Adrenal gland (tissue), 9 donors: ENCODE measurements at regions not wholly inside any gene's neighbourhood (a gene's known extent, or its start where the extent isn't known, plus 50 kb on each side); places are given as distances from the start of the nearest gene placed in this dataset.

Experiments used
- DNase-seq, 7 donors: peaks; one replicate each; pipeline ENCODE4 v3.0.0-alpha.2; 2019 to 2020
- H3K27ac ChIP-seq, 5 donors: fragments of 200-600 bp; sonication (generic) in 4 of 5; 1 replicate in 3 of 5; 2 replicates in 2 of 5; pipeline versions ENCODE4 v1.5.1 to v1.8.0; 2016 to 2020; ENCODE audit warnings: mild to moderate bottlenecking in 1 of 5
- H3K27me3 ChIP-seq: fragments of 200-600 bp; 2 replicates; pipeline ENCODE4 v1.8.0; 2021
- H3K36me3 ChIP-seq, 2 donors: fragments of 200-600 bp; replicated peaks in 1 of 2; 1 replicate in 1 of 2; 2 replicates in 1 of 2; pipeline versions ENCODE4 v1.5.1 to v1.8.0; 2018 to 2022
- H3K4me1 ChIP-seq, 2 donors: fragments of 200-600 bp; replicated peaks in 1 of 2; 1 replicate in 1 of 2; 2 replicates in 1 of 2; pipeline versions ENCODE4 v1.5.1 to v1.8.0; 2018 to 2021
- H3K4me3 ChIP-seq, 4 donors: fragments of 200-600 bp; sonication (generic) in 3 of 4; one replicate each; pipeline ENCODE4 v1.5.1; 2016 to 2018
- H3K9me3 ChIP-seq, 3 donors: fragments of 200-600 bp; sonication (generic) in 1 of 3; replicated peaks in 1 of 3; 1 replicate in 2 of 3; 2 replicates in 1 of 3; pipeline versions ENCODE4 v1.5.1 to v1.8.0; 2016 to 2021
- POLR2A ChIP-seq, 2 donors: fragments of 450-650 bp; IDR thresholded peaks; one replicate each; pipeline ENCODE4 v1.6.1; 2017; ENCODE audit warnings: antibody characterized with exemption in 2 of 2, mild to moderate bottlenecking in 2 of 2, moderate library complexity in 1 of 2
- WGBS, 4 donors: extraction: QIAGEN DNeasy Blood & Tissue Kit in 2 of 4; methylation state at CpG; one replicate each; pipeline versions ENCODE4 v1.1.5 to v1.1.7; 2013 to 2017; 5-methylcytosine and 5-hydroxymethylcytosine counted together
- intact Hi-C, 2 donors: fragments of 100-400 bp; cut with DNase I; formaldehyde crosslinking; loops; one replicate each; pipeline versions ENCODE4 v1.14.1 to v1.15.0; 2022 to 2023
- TF ChIP-seq, protein P1 (sequence below), 6 experiments: fragments of 450-650 bp in 4 of 6; fragments of 200-600 bp in 2 of 6; sonication (generic) in 1 of 6; IDR thresholded peaks; 1 replicate in 5 of 6; 2 replicates in 1 of 6; pipeline versions ENCODE4 v1.5.1 to v1.8.0; 2016 to 2021; ENCODE audit warnings: antibody characterized with exemption in 6 of 6, mild to moderate bottlenecking in 2 of 6, moderate library complexity in 1 of 6
- donor health status: healthy with polysubstance abuse.
- donor health status: Bipolar disorder and iron deficiency.
- donor health status: DM: yes; HTN: yes; CAD: no.
- donor health status: DM: no; HTN: no; CAD: no.
- donor health status: DM: no; HTN: no; CAD: no.

DNA sequence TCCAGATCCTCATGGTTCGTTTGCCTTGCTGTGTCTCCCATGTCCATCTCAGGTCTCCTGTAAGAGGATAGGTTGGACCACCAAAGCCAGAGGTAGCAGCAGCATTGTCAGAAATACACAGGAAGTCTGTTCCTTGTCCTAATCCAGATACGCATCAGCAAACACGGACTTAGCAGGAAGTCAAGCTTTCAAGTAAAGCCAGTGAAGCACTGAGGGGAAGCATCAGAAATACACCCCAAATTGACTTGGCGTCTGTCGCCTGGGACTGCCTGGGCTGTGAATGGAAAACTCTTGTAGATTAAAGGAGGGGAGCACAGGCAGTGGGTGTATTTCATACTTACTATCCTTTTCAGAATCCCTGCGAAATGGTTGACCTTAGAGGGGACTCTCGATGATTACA lies 171.3 kb downstream of the PSAT1 start:
- Histone ChIP-seq H3K27ac (no peak overlapping the region), H3K4me3 (no peak overlapping the region), H3K36me3 (no peaks in the 10 kb centered on the region), H3K4me1 (no peaks in the 10 kb centered on the region), H3K27me3 (no peaks in the 10 kb centered on the region), H3K9me3 (no peaks in the 10 kb centered on the region)
- WGBS, 4 donors, result 60 to 67% (median 64%) methylated on average over 7 of the region's 7 CpGs
- no peak for DNase-seq
- intact Hi-C loops, result no loop called here
- TF ChIP-seq POLR2A (IDR thresholded peaks at IDR 0.05), result no peak
- TF ChIP-seq, protein P1, sequence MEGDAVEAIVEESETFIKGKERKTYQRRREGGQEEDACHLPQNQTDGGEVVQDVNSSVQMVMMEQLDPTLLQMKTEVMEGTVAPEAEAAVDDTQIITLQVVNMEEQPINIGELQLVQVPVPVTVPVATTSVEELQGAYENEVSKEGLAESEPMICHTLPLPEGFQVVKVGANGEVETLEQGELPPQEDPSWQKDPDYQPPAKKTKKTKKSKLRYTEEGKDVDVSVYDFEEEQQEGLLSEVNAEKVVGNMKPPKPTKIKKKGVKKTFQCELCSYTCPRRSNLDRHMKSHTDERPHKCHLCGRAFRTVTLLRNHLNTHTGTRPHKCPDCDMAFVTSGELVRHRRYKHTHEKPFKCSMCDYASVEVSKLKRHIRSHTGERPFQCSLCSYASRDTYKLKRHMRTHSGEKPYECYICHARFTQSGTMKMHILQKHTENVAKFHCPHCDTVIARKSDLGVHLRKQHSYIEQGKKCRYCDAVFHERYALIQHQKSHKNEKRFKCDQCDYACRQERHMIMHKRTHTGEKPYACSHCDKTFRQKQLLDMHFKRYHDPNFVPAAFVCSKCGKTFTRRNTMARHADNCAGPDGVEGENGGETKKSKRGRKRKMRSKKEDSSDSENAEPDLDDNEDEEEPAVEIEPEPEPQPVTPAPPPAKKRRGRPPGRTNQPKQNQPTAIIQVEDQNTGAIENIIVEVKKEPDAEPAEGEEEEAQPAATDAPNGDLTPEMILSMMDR (IDR thresholded peaks at IDR 0.05), result no peak

DNA sequence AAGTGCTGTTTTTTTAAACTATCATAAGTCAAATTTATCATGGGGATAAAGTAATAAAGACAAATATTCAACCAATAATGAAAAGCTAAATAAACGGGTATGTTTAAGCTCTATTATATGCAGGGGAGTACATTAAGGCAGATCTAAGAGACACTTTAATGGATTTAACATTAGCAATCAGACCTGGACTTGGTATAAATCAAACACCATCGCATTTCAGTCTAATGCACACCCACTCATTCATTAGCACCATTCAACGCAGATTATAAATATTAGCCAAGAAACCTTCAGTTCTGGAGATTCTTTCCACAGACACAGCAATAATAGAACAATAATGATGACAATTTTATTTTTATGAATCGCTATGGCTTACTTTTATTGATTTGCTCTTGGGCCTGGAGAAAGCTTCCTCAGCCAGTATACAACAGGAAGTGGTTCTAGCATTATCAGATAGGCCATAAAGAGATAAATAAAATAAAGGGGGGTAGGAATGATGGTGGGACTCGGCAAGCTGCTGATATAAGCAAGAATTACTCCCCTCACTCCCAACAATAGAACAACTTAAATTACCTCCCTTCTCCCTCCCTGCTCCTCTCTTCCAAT lies 172.2 kb downstream of the PSAT1 start:
- TF ChIP-seq, protein P1 (IDR thresholded peaks at IDR 0.05), result no peak
- TF ChIP-seq POLR2A (IDR thresholded peaks at IDR 0.05), result no peak
- H3K27me3 ChIP-seq, result no peaks in the 10 kb centered on the region
- H3K27ac ChIP-seq, result no peak overlapping the region
- no peaks in the 10 kb centered on the region for H3K36me3 ChIP-seq
- WGBS, 4 donors, result 56 to 66% (median 62%) methylated on average over 5 of the region's 5 CpGs
- intact Hi-C loops, result no loop called here
- DNase-seq, result no peak
- H3K9me3 ChIP-seq, result no peaks in the 10 kb centered on the region
- H3K4me3 ChIP-seq, result no peak overlapping the region
- no peaks in the 10 kb centered on the region for H3K4me1 ChIP-seq

DNA sequence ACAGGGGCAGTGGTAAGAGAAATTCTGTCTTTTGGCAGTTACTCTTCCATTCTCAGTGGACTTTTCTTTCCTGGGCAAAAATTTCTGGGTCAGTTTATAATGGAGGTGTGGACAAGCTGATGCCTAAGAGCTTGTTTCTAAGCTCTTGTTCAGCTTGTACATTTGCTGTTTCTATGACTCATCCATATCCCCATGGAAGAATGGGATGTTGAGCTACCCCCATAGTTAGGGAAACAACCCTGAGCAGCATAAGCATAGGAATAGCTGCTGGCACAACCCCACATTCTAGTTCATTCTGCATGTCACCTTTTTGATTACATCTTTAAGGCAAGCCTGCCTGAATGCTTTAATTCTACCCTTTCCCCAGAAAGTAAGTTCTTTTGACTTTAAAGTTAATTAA lies 173.3 kb downstream of the PSAT1 start:
- TF ChIP-seq, protein P1 (IDR thresholded peaks at IDR 0.05), result no peak
- no peak for TF ChIP-seq POLR2A (IDR thresholded peaks at IDR 0.05)
- no peaks in the 10 kb centered on the region for H3K4me1 ChIP-seq
- H3K27me3 ChIP-seq, result no peaks in the 10 kb centered on the region
- DNase-seq, result no peak
- H3K27ac ChIP-seq, result no peak overlapping the region
- no peaks in the 10 kb centered on the region for H3K9me3 ChIP-seq
- H3K36me3 ChIP-seq, result no peaks in the 10 kb centered on the region
- intact Hi-C loops, result no loop called here
- H3K4me3 ChIP-seq, result no peak overlapping the region

DNA sequence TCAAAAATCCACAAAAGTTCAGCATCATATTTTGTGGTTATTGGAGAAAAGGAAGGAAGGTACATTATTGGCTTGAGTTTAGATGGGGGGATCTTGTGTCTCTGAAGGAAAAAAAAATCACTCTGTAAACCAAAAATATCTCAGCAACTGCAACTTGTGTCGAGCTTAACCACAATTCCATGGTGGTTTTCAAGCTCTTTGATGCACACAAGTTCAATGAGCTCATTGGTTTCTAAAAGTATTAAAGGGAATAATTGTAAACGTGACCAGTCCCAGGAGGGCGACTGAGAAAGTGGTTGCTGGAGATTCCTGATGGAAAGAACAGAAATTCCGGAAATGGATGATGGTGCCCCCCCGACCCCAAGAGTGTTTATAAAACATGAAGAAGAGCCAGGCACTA lies 173.8 kb downstream of the PSAT1 start:
- intact Hi-C loops, result no loop called here
- Histone ChIP-seq H3K4me1 (no peaks in the 10 kb centered on the region), H3K9me3 (no peaks in the 10 kb centered on the region), H3K36me3 (no peaks in the 10 kb centered on the region), H3K27ac (no peak overlapping the region), H3K27me3 (no peaks in the 10 kb centered on the region), H3K4me3 (no peak overlapping the region)
- 68 to 78% (median 71%) methylated on average over 5 of the region's 5 CpGs for WGBS, 4 donors
- TF ChIP-seq, protein P1 (IDR thresholded peaks at IDR 0.05), result no peak
- TF ChIP-seq POLR2A (IDR thresholded peaks at IDR 0.05), result no peak
- no peak for DNase-seq
